SU-DHL-6 (cell line): ENCODE measurements at regions not wholly inside any gene's neighbourhood (a gene's known extent, or its start where the extent isn't known, plus 50 kb on each side); places are given as distances from the start of the nearest gene placed in this dataset.

Experiments
- H2AFZ ChIP-seq: fragments of 200-600 bp; sonication (generic); 2 replicates; pipeline ENCODE4 v1.6.1; 2014; ENCODE audit warnings: low read depth, mild to moderate bottlenecking, moderate library complexity, mixed read lengths, antibody characterized with exemption, low read length; ENCODE audit not compliant: severe bottlenecking
- H3F3A ChIP-seq: fragments of 200-600 bp; shearing (Covaris generic); 2 replicates; pipeline ENCODE4 v1.6.0; 2016; ENCODE audit warnings: antibody characterized with exemption, mild to moderate bottlenecking; ENCODE audit not compliant: insufficient read depth
- H3K27ac ChIP-seq: fragments of 200-600 bp; sonication (generic); 2 replicates; pipeline ENCODE4 v1.5.1; 2016; ENCODE audit warnings: low read depth, mild to moderate bottlenecking, low read length, moderate library complexity, mixed read lengths
- H3K27me3 ChIP-seq: fragments of 200-600 bp; sonication (generic), shearing (Covaris generic); 2 replicates; pipeline ENCODE4 v1.6.0; 2014; ENCODE audit warnings: mild to moderate bottlenecking, low read length
- H3K36me3 ChIP-seq: fragments of 200-600 bp; sonication (generic); 2 replicates; pipeline ENCODE4 v1.6.1; 2014; ENCODE audit warnings: mild to moderate bottlenecking, low read length, mixed read lengths
- H3K4me2 ChIP-seq: fragments of 300-600, 200-600 bp; shearing (Covaris generic), sonication (generic); 2 replicates; pipeline ENCODE4 v1.6.0; 2014; ENCODE audit warnings: low read length, low read depth, mild to moderate bottlenecking; ENCODE audit not compliant: poor library complexity, severe bottlenecking
- H3K4me3 ChIP-seq: fragments of 200-600 bp; sonication (generic); 2 replicates; pipeline ENCODE4 v1.5.1; 2014; ENCODE audit warnings: antibody characterized with exemption, low read length, mild to moderate bottlenecking, mixed read lengths; ENCODE audit not compliant: insufficient read depth, poor library complexity, severe bottlenecking
- H3K79me2 ChIP-seq: fragments of 200-600 bp; sonication (generic); 2 replicates; pipeline ENCODE4 v1.6.1; 2014; ENCODE audit warnings: mild to moderate bottlenecking, low read length, moderate library complexity; ENCODE audit not compliant: insufficient read depth
- H3K9ac ChIP-seq: fragments of 200-600 bp; sonication (generic); 2 replicates; pipeline ENCODE4 v1.7.0; 2014; ENCODE audit warnings: mild to moderate bottlenecking, low read length
- H3K9me2 ChIP-seq: fragments of 200-600 bp; sonication (generic); replicated peaks from 2 replicates; pipeline ENCODE4 v1.6.1; 2014; ENCODE audit warnings: low read length; ENCODE audit not compliant: insufficient read depth
- H3K9me3 ChIP-seq: fragments of 200-600 bp; sonication (generic); 2 replicates; pipeline ENCODE4 v1.6.1; 2014; ENCODE audit warnings: low read length, mixed read lengths; ENCODE audit not compliant: insufficient read depth
- H4K20me1 ChIP-seq: fragments of 200-600 bp; sonication (generic); 2 replicates; pipeline ENCODE4 v1.6.1; 2014; ENCODE audit warnings: low read depth, mild to moderate bottlenecking, antibody characterized with exemption, low read length, moderate library complexity, mixed read lengths
- EZH2phosphoT487 ChIP-seq: fragments of 200-600 bp; sonication (generic), shearing (Covaris generic); conservative IDR thresholded peaks from 2 replicates; pipeline ENCODE4 v1.6.1; 2018; ENCODE audit warnings: mild to moderate bottlenecking, antibody characterized with exemption, low read length, moderate library complexity, mixed read lengths
- TF ChIP-seq, protein P1 (sequence below): fragments of 200-600 bp; sonication (generic); IDR thresholded peaks from one replicate; pipeline ENCODE4 v1.5.1; 2017; ENCODE audit warnings: antibody characterized with exemption, mild to moderate bottlenecking, low read length, moderate library complexity; ENCODE audit not compliant: insufficient read depth, poor library complexity, severe bottlenecking

DNA sequence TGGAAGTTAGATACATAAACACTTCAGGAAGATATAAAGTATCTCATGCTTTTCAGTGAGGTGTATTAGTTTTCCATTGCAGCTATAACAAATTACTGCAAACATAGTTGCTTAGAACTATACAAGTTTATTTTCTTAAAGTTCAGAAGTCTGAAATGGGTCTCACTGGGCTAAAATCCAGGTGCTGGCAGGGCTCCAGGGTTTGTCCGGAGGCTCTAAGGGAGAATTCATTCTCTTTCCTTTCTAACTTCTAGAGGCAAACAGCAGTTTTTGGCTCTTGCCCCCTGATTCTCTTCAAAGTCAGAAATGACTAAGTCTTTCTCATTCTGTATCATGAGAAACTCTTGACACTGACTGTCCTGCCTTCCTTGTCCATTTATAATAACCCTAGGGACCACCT is 138.8 kb downstream of the AASDHPPT start:
- H4K20me1 ChIP-seq: no peaks in the 10 kb centered on the region
- no peaks in the 10 kb centered on the region for H3K9me2 ChIP-seq
- H3K27me3 ChIP-seq: no peaks in the 10 kb centered on the region
- H3K4me2 ChIP-seq: no peak overlapping the region
- no peak overlapping the region for H3K4me3 ChIP-seq
- H3K27ac ChIP-seq: no peak overlapping the region
- H3K9me3 ChIP-seq: no peaks in the 10 kb centered on the region
- no peaks in the 10 kb centered on the region for H3K79me2 ChIP-seq
- H3K36me3 ChIP-seq: no peaks in the 10 kb centered on the region
- no peak overlapping the region for H3K9ac ChIP-seq
- no peaks in the 10 kb centered on the region for H3F3A ChIP-seq
- no peak overlapping the region for H2AFZ ChIP-seq
- TF ChIP-seq, protein P1, sequence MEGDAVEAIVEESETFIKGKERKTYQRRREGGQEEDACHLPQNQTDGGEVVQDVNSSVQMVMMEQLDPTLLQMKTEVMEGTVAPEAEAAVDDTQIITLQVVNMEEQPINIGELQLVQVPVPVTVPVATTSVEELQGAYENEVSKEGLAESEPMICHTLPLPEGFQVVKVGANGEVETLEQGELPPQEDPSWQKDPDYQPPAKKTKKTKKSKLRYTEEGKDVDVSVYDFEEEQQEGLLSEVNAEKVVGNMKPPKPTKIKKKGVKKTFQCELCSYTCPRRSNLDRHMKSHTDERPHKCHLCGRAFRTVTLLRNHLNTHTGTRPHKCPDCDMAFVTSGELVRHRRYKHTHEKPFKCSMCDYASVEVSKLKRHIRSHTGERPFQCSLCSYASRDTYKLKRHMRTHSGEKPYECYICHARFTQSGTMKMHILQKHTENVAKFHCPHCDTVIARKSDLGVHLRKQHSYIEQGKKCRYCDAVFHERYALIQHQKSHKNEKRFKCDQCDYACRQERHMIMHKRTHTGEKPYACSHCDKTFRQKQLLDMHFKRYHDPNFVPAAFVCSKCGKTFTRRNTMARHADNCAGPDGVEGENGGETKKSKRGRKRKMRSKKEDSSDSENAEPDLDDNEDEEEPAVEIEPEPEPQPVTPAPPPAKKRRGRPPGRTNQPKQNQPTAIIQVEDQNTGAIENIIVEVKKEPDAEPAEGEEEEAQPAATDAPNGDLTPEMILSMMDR: no peak
- no peak for TF ChIP-seq EZH2phosphoT487

DNA sequence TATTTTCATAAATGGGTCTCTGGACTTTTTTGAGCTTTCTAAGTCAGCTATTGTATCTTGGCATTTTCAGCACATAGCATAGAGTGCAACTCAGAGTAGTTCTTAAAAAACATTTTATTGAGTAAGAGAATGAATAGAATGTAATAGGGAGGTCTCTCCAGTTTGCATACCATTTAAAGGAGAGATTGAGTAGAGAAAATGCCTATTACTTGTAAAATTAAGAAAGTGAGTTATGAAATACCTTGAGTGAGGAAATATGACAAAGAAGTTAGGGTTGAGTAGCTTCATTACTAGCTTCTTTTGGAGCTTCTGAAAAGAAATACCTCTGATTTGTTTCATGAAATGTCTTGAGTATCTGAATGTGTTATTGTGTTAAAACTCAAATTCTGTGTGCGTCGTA is 140.0 kb downstream of the AASDHPPT start:
- TF ChIP-seq EZH2phosphoT487: no peak
- TF ChIP-seq, protein P1: no peak
- no peaks in the 10 kb centered on the region for H3F3A ChIP-seq

DNA sequence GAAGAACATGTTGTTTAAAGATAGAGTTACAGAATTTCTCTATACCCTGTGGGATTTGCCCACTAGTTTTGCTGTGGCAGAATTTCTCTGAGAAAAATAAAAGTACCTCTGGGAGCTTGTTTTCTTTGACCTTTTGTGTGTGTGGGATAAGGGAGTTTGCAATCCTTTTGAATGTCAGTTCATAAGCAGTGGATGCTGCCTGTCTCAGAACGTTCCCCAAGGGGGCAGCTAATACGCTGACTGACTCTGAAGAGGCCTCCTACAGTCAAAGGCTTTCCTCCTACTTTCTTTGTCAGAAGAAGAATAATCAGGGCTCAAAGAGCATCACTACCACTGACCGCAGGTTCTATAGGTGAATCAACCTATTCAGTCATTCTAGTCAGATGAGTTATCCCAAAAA is 140.6 kb downstream of the AASDHPPT start:
- Histone ChIP-seq H3F3A (no peaks in the 10 kb centered on the region), H3K79me2 (no peaks in the 10 kb centered on the region), H3K27ac (no peak overlapping the region), H3K36me3 (no peaks in the 10 kb centered on the region), H3K9ac (no peak overlapping the region), H3K9me2 (no peaks in the 10 kb centered on the region), H4K20me1 (no peaks in the 10 kb centered on the region), H3K4me2 (no peak overlapping the region), H3K9me3 (no peaks in the 10 kb centered on the region), H3K27me3 (no peaks in the 10 kb centered on the region), H3K4me3 (no peak overlapping the region), H2AFZ (no peak overlapping the region)
- TF ChIP-seq, protein P1: no peak
- TF ChIP-seq EZH2phosphoT487: no peak

More for the DNA sequence above, 140.0 kb downstream of the AASDHPPT start:
- Histone ChIP-seq H2AFZ (no peak overlapping the region), H3K27ac (no peak overlapping the region), H3K27me3 (no peaks in the 10 kb centered on the region), H3K9me2 (no peaks in the 10 kb centered on the region), H3K4me3 (no peak overlapping the region), H3K9me3 (no peaks in the 10 kb centered on the region), H3K36me3 (no peaks in the 10 kb centered on the region), H4K20me1 (no peaks in the 10 kb centered on the region), H3K4me2 (no peak overlapping the region), H3K9ac (no peak overlapping the region), H3K79me2 (no peaks in the 10 kb centered on the region)
